ENCODE measurements at regions not wholly inside any gene's neighbourhood (a gene's known extent, or its start where the extent isn't known, plus 50 kb on each side); places are given as distances from the start of the nearest gene placed in this dataset.

DNA sequence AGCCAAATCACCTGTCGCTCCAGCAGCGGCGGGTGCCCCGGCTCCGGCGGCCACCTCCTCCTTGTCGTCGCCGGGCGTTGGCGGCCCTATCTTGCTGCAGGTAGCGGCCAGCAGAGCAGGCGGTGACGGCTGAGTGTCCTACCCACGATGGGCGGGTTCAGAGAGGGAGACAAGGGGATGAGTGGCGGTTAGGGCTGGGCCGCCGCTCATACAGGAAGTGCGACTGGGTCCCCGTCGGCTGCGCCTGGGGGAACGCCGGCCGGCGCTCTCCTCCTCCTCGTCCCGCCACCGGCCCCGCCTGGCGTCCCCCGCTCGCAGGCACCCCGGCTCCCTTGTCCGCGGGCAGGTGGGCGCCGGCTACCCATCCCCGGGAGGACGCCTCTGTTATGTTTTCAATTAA lies 1692.0 kb downstream of the SLITRK5 start:
- DNase-seq: no peak
- Histone ChIP-seq H3K27me3 (no peaks in the 10 kb centered on the region), H3K9me3 (no peaks in the 10 kb centered on the region), H3K36me3 (no peaks in the 10 kb centered on the region), H3K27ac (no peak overlapping the region), H3K4me3 (no peak overlapping the region), H3K4me1 (ENCODE audit: insufficient read depth) (no peaks in the 10 kb centered on the region)
- intact Hi-C loops (cut with DNase I): no loop called here
- TF ChIP-seq CTCF (IDR thresholded peaks at IDR 0.05): no peak
- no peak for TF ChIP-seq EP300 (IDR thresholded peaks at IDR 0.05)
- no peak for TF ChIP-seq POLR2A (IDR thresholded peaks at IDR 0.05)
- 93 to 95% (median 94%) methylated on average over 41 of the region's 41 CpGs for WGBS, 3 donors

DNA sequence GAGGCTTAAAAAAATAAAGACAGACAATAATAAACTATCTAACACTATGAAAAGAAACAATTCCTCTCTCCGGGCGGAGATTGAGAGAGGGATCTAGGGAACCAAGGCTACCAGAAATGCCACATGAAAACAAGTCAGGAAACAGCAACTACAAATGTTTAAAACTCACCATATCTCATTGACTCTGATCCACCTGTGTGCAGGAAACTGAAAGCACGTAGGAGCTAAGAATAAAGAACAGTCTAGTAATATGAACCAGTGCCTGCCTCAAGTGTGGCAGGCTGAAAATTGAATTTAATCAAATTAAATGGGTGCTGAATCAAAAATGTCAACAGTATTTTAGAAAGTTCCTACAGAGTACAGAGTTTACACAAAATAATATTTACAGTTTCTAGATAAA lies 1701.0 kb downstream of the SLITRK5 start:
- Histone ChIP-seq H3K9me3 (no peaks in the 10 kb centered on the region), H3K36me3 (no peaks in the 10 kb centered on the region), H3K27me3 (no peaks in the 10 kb centered on the region), H3K4me3 (no peak overlapping the region), H3K27ac (no peak overlapping the region), H3K4me1 (ENCODE audit: insufficient read depth) (no peaks in the 10 kb centered on the region)
- no peak for DNase-seq
- intact Hi-C loops (cut with DNase I): no loop called here
- WGBS, 3 donors: 70 to 86% (median 77%) methylated on average over 3 of the region's 3 CpGs
- TF ChIP-seq POLR2A (IDR thresholded peaks at IDR 0.05) (no peak), CTCF (IDR thresholded peaks at IDR 0.05) (no peak), EP300 (IDR thresholded peaks at IDR 0.05) (no peak)

DNA sequence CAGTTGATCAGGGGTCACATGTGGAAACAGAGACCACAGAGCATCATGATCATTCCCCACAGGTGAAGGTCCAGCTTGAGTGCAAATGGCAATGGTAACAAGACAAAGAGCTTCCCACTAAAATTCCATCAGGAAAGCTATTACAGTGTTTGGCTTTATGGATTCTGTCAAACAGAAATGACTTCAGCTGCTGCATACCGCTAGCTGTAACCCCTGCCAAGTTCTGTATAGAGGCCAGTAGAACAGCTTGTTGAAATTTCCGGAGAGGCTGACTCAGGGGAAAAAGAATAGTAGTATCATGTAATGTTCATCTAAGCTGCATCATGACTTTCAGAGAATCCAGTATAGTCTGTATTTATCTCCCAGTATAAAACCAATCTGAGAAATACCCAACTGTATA lies 1704.7 kb downstream of the SLITRK5 start:
- Histone ChIP-seq H3K4me3 (no peak overlapping the region), H3K36me3 (no peaks in the 10 kb centered on the region), H3K27me3 (no peaks in the 10 kb centered on the region), H3K27ac (no peak overlapping the region), H3K4me1 (ENCODE audit: insufficient read depth) (no peaks in the 10 kb centered on the region), H3K9me3 (no peaks in the 10 kb centered on the region)
- intact Hi-C loops (cut with DNase I): no loop called here
- no peak for DNase-seq
- no peak for TF ChIP-seq POLR2A (IDR thresholded peaks at IDR 0.05)
- TF ChIP-seq CTCF (IDR thresholded peaks at IDR 0.05): no peak
- TF ChIP-seq EP300 (IDR thresholded peaks at IDR 0.05): no peak
- WGBS, 3 donors: 4 to 5% (median 5%) methylated on average over 2 of the region's 2 CpGs

DNA sequence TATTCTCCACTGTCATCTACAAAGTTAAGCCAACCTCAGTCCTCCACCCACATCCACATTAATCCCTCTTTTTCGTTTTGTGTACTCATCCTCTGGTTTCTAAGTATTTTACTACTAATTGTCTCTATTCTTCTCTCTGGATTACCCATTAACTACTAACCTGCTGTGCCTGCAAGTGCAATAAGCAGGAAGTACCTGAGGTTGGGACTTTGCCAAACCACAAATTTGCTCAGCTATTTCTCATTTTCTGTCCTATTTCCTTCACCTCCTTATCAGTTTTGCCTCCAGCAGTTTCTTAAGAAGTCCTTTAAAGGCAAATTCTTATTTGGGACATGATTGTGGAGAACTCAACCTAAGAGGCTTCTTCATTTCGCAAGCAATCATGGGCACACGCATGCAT lies 1708.9 kb downstream of the SLITRK5 start:
- Histone ChIP-seq H3K9me3 (no peaks in the 10 kb centered on the region), H3K27ac (no peak overlapping the region), H3K4me1 (ENCODE audit: insufficient read depth) (no peaks in the 10 kb centered on the region), H3K36me3 (no peaks in the 10 kb centered on the region), H3K27me3 (no peaks in the 10 kb centered on the region), H3K4me3 (no peak overlapping the region)
- DNase-seq: no peak
- intact Hi-C loops (cut with DNase I): no loop called here
- 84 to 90% (median 89%) methylated on average over 3 of the region's 3 CpGs for WGBS, 3 donors
- no peak for TF ChIP-seq POLR2A (IDR thresholded peaks at IDR 0.05)
- TF ChIP-seq CTCF (IDR thresholded peaks at IDR 0.05): no peak
- TF ChIP-seq EP300 (IDR thresholded peaks at IDR 0.05): no peak

DNA sequence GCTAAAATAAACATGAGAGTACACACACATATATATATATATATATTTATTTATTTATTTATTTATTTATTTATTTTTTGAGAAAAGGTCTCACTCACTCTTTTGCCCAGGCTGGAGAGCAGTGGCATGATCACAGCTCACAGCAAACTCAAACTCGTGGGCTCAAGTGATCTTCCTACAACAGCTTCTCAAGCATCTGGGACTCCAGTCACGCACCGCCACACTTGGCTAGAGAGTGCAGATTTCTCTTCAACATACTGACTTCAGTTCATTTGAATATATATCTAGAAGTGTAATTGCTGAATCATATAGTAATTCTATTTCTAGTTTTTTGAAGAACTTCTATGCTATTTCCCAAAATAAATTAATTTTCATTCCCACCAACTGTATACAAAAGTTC lies 1711.8 kb downstream of the SLITRK5 start:
- no peak overlapping the region for H3K4me3 ChIP-seq
- no peaks in the 10 kb centered on the region for H3K27me3 ChIP-seq
- DNase-seq: no peak
- H3K4me1 ChIP-seq (ENCODE audit: insufficient read depth): no peaks in the 10 kb centered on the region
- H3K9me3 ChIP-seq: no peaks in the 10 kb centered on the region
- H3K36me3 ChIP-seq: no peaks in the 10 kb centered on the region
- H3K27ac ChIP-seq: no peak overlapping the region
- no peak for TF ChIP-seq EP300 (IDR thresholded peaks at IDR 0.05)
- no peak for TF ChIP-seq POLR2A (IDR thresholded peaks at IDR 0.05)
- TF ChIP-seq CTCF (IDR thresholded peaks at IDR 0.05): no peak
- intact Hi-C loops (cut with DNase I): no loop called here
- WGBS, 3 donors: 93 to 95% (median 94%) methylated on average over 3 of the region's 3 CpGs

All from ovary (tissue), 7 donors.